OCI-LY3 (cell line): ENCODE measurements at regions not wholly inside any gene's neighbourhood (a gene's known extent, or its start where the extent isn't known, plus 50 kb on each side); places are given as distances from the start of the nearest gene placed in this dataset.

Experiments
- EZH2phosphoT487 ChIP-seq: fragments of 200-600 bp; shearing (Covaris generic); IDR thresholded peaks from 2 replicates; pipeline ENCODE4 v1.6.1; 2018; ENCODE audit warnings: antibody characterized with exemption, mixed run types, low read depth
- TF ChIP-seq, protein P1 (sequence below): fragments of 200-600, 300-600 bp; sonication (generic); IDR thresholded peaks from 2 replicates; pipeline ENCODE4 v1.5.1; 2014; ENCODE audit warnings: antibody characterized with exemption, low read length, low read depth

DNA sequence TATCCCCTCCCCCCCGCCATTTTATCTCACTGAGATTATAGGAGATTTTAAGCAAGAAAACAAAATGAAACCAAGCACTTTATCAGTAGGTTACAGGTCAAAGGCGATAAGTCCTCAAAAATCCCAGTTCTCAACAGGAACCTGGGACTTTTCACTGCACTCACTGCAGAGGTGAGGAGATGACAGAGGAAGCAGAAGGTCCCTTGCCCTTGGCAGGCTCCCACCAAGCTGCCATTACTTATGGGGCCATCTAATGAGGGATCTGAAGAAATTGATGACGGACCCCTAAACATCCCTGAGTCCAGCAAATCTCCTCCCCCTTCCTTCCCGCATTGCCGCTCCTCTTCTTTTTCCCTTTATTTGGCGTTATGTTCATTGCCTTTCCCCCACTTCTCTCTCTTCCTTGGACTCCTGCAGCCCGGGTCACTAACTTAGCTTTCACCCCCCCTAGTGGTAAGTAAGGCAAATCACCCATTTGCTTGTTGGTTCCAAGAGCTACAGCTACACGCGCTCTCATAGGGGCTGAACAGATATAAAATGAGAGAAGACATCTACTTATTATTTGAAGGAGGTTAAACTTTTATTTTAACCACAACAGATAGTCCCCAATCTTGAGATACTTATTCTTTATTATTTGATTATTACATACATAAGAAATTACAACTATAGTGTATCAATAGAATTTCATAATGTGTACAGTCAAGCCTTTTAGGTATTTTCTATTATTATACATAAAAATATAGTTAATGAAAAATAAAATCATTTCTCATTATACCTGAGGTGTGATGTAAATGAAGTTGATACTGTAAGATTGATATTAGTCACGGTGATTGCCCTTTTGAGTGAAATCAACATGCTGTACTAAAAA is 52.0 kb upstream of the ARGLU1 start:
- TF ChIP-seq, protein P1, sequence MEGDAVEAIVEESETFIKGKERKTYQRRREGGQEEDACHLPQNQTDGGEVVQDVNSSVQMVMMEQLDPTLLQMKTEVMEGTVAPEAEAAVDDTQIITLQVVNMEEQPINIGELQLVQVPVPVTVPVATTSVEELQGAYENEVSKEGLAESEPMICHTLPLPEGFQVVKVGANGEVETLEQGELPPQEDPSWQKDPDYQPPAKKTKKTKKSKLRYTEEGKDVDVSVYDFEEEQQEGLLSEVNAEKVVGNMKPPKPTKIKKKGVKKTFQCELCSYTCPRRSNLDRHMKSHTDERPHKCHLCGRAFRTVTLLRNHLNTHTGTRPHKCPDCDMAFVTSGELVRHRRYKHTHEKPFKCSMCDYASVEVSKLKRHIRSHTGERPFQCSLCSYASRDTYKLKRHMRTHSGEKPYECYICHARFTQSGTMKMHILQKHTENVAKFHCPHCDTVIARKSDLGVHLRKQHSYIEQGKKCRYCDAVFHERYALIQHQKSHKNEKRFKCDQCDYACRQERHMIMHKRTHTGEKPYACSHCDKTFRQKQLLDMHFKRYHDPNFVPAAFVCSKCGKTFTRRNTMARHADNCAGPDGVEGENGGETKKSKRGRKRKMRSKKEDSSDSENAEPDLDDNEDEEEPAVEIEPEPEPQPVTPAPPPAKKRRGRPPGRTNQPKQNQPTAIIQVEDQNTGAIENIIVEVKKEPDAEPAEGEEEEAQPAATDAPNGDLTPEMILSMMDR = peak; percentile 87
- no peak for TF ChIP-seq EZH2phosphoT487
